CD4-positive, alpha-beta T cell (primary cell): ENCODE measurements at regions not wholly inside any gene's neighbourhood (a gene's known extent, or its start where the extent isn't known, plus 50 kb on each side); places are given as distances from the start of the nearest gene placed in this dataset.

Experiments used
- ATAC-seq: fragments of 200-7000 bp; cut with Tn5 transposase; one replicate; pipeline ENCODE4 v1.10.0; 2022; ENCODE audit warnings: mild to moderate bottlenecking; ENCODE audit not compliant: poor library complexity
- CTCF ChIA-PET: fragments of 350-600 bp; sonication (Branson Sonifier 250); formaldehyde crosslinking; loops from one replicate; lab custom pipeline; 2021; ENCODE audit warnings: antibody characterized with exemption, inconsistent platforms; lab: Charles Lee
- POLR2A ChIA-PET: fragments of 350-600 bp; sonication (Branson Sonifier 250); formaldehyde crosslinking; loops from one replicate; lab custom pipeline; 2021; ENCODE audit warnings: antibody characterized with exemption, inconsistent platforms; lab: Charles Lee
- DNase-seq, 14 experiments: peaks; one replicate each; pipeline ENCODE4 v3.0.0-alpha.2; 2013 to 2020; ENCODE audit warnings: mixed read lengths in 2 of 14
- H3K27ac ChIP-seq, 2 donors: one replicate each; pipeline versions ENCODE4 v1.5.1 to v1.7.0; 2013; ENCODE audit warnings: low read length in 2 of 2, low read depth in 1 of 2, mild to moderate bottlenecking in 1 of 2
- H3K27me3 ChIP-seq, 2 experiments: 1 replicate in 1 of 2; 2 replicates in 1 of 2; pipeline versions ENCODE4 v1.6.1 to v1.7.0; 2013; ENCODE audit warnings: low read length in 2 of 2, control low read depth in 1 of 2, mild to moderate bottlenecking in 1 of 2, moderate library complexity in 1 of 2; ENCODE audit not compliant: insufficient read depth in 2 of 2, control insufficient read depth in 1 of 2
- H3K36me3 ChIP-seq: one replicate; pipeline ENCODE4 v1.6.1; 2013; ENCODE audit warnings: low read length, control low read depth; ENCODE audit not compliant: insufficient read depth
- H3K4me1 ChIP-seq: one replicate; pipeline ENCODE4 v1.6.1; 2013; ENCODE audit warnings: low read length, control low read depth; ENCODE audit not compliant: insufficient read depth
- H3K4me3 ChIP-seq: one replicate; pipeline ENCODE4 v1.5.1; 2013; ENCODE audit warnings: mild to moderate bottlenecking, low read length, moderate library complexity
- H3K9me3 ChIP-seq, 2 experiments: 1 replicate in 1 of 2; 2 replicates in 1 of 2; pipeline versions ENCODE4 v1.6.1 to v1.7.0; 2013; ENCODE audit warnings: low read length in 2 of 2, mild to moderate bottlenecking in 2 of 2, control low read depth in 1 of 2, moderate library complexity in 1 of 2; ENCODE audit not compliant: control insufficient read depth in 1 of 2, insufficient read depth in 1 of 2
- H3K27ac Mint-ChIP-seq: one replicate; pipeline ENCODE4 v1.8.0; 2020; ENCODE audit warnings: mixed read lengths
- H3K27me3 Mint-ChIP-seq: one replicate; pipeline ENCODE4 v1.8.0; 2021; ENCODE audit warnings: mixed read lengths
- H3K36me3 Mint-ChIP-seq: one replicate; pipeline ENCODE4 v1.8.0; 2021; ENCODE audit warnings: low read depth, mixed read lengths
- H3K4me1 Mint-ChIP-seq: one replicate; pipeline ENCODE4 v1.8.0; 2021; ENCODE audit warnings: low read depth, mixed read lengths
- H3K4me3 Mint-ChIP-seq: one replicate; pipeline ENCODE4 v1.8.0; 2020; ENCODE audit warnings: mild to moderate bottlenecking, mixed read lengths
- H3K9me3 Mint-ChIP-seq: one replicate; pipeline ENCODE4 v1.8.0; 2020; ENCODE audit warnings: mixed read lengths
- CTCF ChIP-seq: fragments of 200-600 bp; IDR thresholded peaks from one replicate; pipeline ENCODE4 v1.8.0; 2022; ENCODE audit warnings: antibody characterized with exemption, mild to moderate bottlenecking
- intact Hi-C, 2 experiments: fragments of 100-400 bp; cut with DNase I in 1 of 2; cut with micrococcal nuclease in 1 of 2; formaldehyde crosslinking; loops; one replicate each; pipeline versions ENCODE4 v1.15.1 to v1.9.0; 2023 to 2025; cut with DNase I, micrococcal nuclease

- Mint-ChIP-seq H3K9me3 (no peaks in the 10 kb centered on the region), H3K4me1 (no peaks in the 10 kb centered on the region), H3K4me3 (no peak overlapping the region), H3K36me3 (no peaks in the 10 kb centered on the region), H3K27me3 (no peaks in the 10 kb centered on the region), H3K27ac (no peak overlapping the region)
- no peak overlapping the region for H3K4me3 ChIP-seq
- intact Hi-C loops, result no loop called here
- no peaks in the 10 kb centered on the region for H3K27me3 ChIP-seq
- no peak for DNase-seq
- ChIA-PET CTCF (no interaction called here), POLR2A (no interaction called here)
- H3K4me1 ChIP-seq, result no peaks in the 10 kb centered on the region
- H3K36me3 ChIP-seq, result no peaks in the 10 kb centered on the region
- no peak for TF ChIP-seq CTCF
- ATAC-seq, result no peak
- no peaks in the 10 kb centered on the region for H3K9me3 ChIP-seq
- H3K27ac ChIP-seq, result no peak overlapping the region
These were observed 278.3 kb downstream of the ARL4A start for GRCh38 chr7:12965767-12966166.

DNA sequence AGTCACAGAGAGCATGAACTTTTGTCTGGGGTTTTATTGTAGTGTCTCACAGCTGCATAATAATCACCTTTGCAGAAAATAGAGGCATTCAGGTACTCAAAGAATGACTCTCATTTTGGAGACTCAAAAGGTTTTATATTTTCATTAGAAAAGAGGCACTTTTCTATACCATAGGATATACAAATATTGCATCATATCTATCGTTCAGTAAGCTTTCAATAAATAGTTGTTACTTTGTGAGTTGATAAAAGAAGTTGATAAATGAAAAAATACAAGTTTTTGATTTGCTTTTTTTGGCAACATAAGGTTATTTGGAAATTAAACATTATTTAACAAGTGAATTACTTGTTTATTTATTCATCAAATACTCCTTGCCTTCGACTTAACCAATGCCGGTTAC lies 279.9 kb downstream of the ARL4A start:
- ChIA-PET POLR2A (no interaction called here), CTCF (no interaction called here)
- H3K9me3 ChIP-seq, result no peaks in the 10 kb centered on the region
- H3K4me1 ChIP-seq, result no peaks in the 10 kb centered on the region
- no peaks in the 10 kb centered on the region for H3K36me3 ChIP-seq
- no peak overlapping the region for H3K27ac ChIP-seq
- no peak for TF ChIP-seq CTCF
- Mint-ChIP-seq H3K4me3 (no peak overlapping the region), H3K27me3 (no peaks in the 10 kb centered on the region), H3K36me3 (no peaks in the 10 kb centered on the region), H3K4me1 (no peaks in the 10 kb centered on the region), H3K27ac (no peak overlapping the region), H3K9me3 (no peaks in the 10 kb centered on the region)
- ATAC-seq (no peak), DNase-seq (no peak)
- H3K4me3 ChIP-seq, result no peak overlapping the region
- intact Hi-C loops, result no loop called here
- H3K27me3 ChIP-seq, result no peaks in the 10 kb centered on the region

DNA sequence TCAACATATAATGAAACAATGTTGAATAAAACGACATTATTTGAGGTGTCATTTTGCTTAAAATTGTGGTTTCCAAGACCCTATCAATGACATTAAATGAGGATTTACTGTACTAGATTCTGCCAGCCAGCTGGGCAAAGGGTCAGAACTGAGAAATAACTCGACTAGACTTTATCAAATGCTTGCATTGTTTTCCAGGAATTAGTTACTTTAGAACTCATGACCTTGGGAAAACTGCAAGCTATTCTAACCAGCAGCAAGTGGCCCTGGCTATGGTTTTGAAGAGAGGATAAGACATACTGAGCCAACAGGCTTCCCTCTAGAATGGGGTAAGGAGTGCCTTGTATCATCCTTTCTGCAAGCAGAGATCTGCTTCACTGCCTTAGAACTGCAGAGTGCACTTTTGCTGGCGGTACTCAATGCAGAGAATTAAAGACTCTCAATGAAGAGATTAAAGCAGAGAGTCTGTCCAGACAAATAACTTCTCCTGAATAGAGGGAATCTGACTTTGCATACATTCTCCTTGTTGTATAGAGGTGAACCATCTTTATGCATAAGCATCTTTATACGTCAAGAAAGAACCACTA lies 281.5 kb downstream of the ARL4A start:
- POLR2A ChIA-PET, result no interaction called here
- no peak for TF ChIP-seq CTCF
- H3K27me3 ChIP-seq, result no peaks in the 10 kb centered on the region

More for the DNA sequence above, 281.5 kb downstream of the ARL4A start:
- H3K27me3 Mint-ChIP-seq, result no peaks in the 10 kb centered on the region
- H3K27ac Mint-ChIP-seq, result no peak overlapping the region
- no peaks in the 10 kb centered on the region for H3K9me3 ChIP-seq
- H3K4me1 Mint-ChIP-seq, result no peaks in the 10 kb centered on the region
- no peaks in the 10 kb centered on the region for H3K4me1 ChIP-seq
- ATAC-seq (no peak), DNase-seq (no peak)
- H3K9me3 Mint-ChIP-seq, result no peaks in the 10 kb centered on the region
- CTCF ChIA-PET, result no interaction called here
- H3K36me3 ChIP-seq, result no peaks in the 10 kb centered on the region
- intact Hi-C loops, result no loop called here
- no peak overlapping the region for H3K4me3 Mint-ChIP-seq
- no peak overlapping the region for H3K27ac ChIP-seq
- no peak overlapping the region for H3K4me3 ChIP-seq
- no peaks in the 10 kb centered on the region for H3K36me3 Mint-ChIP-seq
